KMS-11 (cell line): ENCODE measurements at regions not wholly inside any gene's neighbourhood (a gene's known extent, or its start where the extent isn't known, plus 50 kb on each side); places are given as distances from the start of the nearest gene placed in this dataset.
"Not testable (repeated sequence)": the region's sequence is repeated elsewhere in the genome, so short reads cannot be mapped to it uniquely, and the experiment has no call there.

Experiments
- H2AFZ ChIP-seq: fragments of 200-600 bp; sonication (generic); 2 replicates; pipeline ENCODE4 v1.6.1; 2016; ENCODE audit warnings: antibody characterized with exemption, mixed run types, low read depth
- H3K27ac ChIP-seq: fragments of 200-600 bp; sonication (generic); 2 replicates; pipeline ENCODE4 v1.6.1; 2016; ENCODE audit warnings: mild to moderate bottlenecking, mixed run types
- H3K27me3 ChIP-seq: fragments of 200-600 bp; sonication (generic); 2 replicates; pipeline ENCODE4 v1.6.1; 2017; ENCODE audit warnings: mild to moderate bottlenecking, low read depth, mixed run types, moderate library complexity; ENCODE audit not compliant: insufficient read depth
- H3K36me3 ChIP-seq: fragments of 200-600 bp; sonication (generic); 2 replicates; pipeline ENCODE4 v1.6.1; 2017; ENCODE audit warnings: mild to moderate bottlenecking, mixed run types; ENCODE audit not compliant: insufficient read depth
- H3K4me1 ChIP-seq: fragments of 200-600 bp; sonication (generic); 2 replicates; pipeline ENCODE4 v1.6.1; 2016; ENCODE audit warnings: mild to moderate bottlenecking, low read depth, mixed run types; ENCODE audit not compliant: poor library complexity, severe bottlenecking
- H3K4me2 ChIP-seq: fragments of 200-600 bp; sonication (generic); 2 replicates; pipeline ENCODE4 v1.7.0; 2016; ENCODE audit warnings: mild to moderate bottlenecking, mixed run types
- H3K4me3 ChIP-seq: fragments of 200-600 bp; sonication (generic); IDR thresholded peaks from 2 replicates; pipeline ENCODE4 v1.6.1; 2017; ENCODE audit warnings: low read depth, low read length, mixed read lengths; ENCODE audit not compliant: insufficient read depth
- H3K79me2 ChIP-seq: fragments of 200-600 bp; sonication (generic); 2 replicates; pipeline ENCODE4 v1.6.1; 2016; ENCODE audit warnings: low read depth, mixed run types; ENCODE audit not compliant: insufficient read depth
- H3K9ac ChIP-seq: fragments of 200-600 bp; sonication (generic); 2 replicates; pipeline ENCODE4 v1.6.1; 2016; ENCODE audit warnings: mild to moderate bottlenecking, mixed run types
- H4K20me1 ChIP-seq: fragments of 200-600 bp; sonication (generic); 2 replicates; pipeline ENCODE4 v1.6.1; 2016; ENCODE audit warnings: mild to moderate bottlenecking, mixed run types; ENCODE audit not compliant: insufficient read depth
- CTCF ChIP-seq: fragments of 200-600 bp; sonication (generic); conservative IDR thresholded peaks from 2 replicates; pipeline ENCODE4 v1.6.1; 2017; ENCODE audit warnings: low read depth, mild to moderate bottlenecking, antibody characterized with exemption, low read length, moderate library complexity, mixed read lengths

- no peaks in the 10 kb centered on the region for H4K20me1 ChIP-seq
- H3K4me1 ChIP-seq, result no peaks in the 10 kb centered on the region
- no peak overlapping the region for H3K4me2 ChIP-seq
- no peak overlapping the region for H3K9ac ChIP-seq
- no peaks in the 10 kb centered on the region for H3K27me3 ChIP-seq
- H2AFZ ChIP-seq, result no peak overlapping the region
- TF ChIP-seq CTCF, result no peak
- H3K79me2 ChIP-seq, result no peaks in the 10 kb centered on the region
- no peak overlapping the region for H3K4me3 ChIP-seq
- no peaks in the 10 kb centered on the region for H3K36me3 ChIP-seq
- H3K27ac ChIP-seq, result no peak overlapping the region
Measured at GRCh38 chr7:3177271-3177670, 123.8 kb upstream of the SDK1 start.

GRCh38 chr7:3179456-3179855, 121.6 kb upstream of the SDK1 start:
- Histone ChIP-seq H3K4me1 (no peaks in the 10 kb centered on the region), H2AFZ (no peak overlapping the region), H3K27ac (no peak overlapping the region), H3K4me3 (no peak overlapping the region), H3K79me2 (no peaks in the 10 kb centered on the region), H3K4me2 (no peak overlapping the region), H3K36me3 (no peaks in the 10 kb centered on the region), H3K27me3 (no peaks in the 10 kb centered on the region), H4K20me1 (no peaks in the 10 kb centered on the region), H3K9ac (no peak overlapping the region)
- TF ChIP-seq CTCF, result no peak

- Histone ChIP-seq H3K4me3 (no peak overlapping the region), H4K20me1 (no peaks in the 10 kb centered on the region), H3K9ac (no peak overlapping the region), H3K36me3 (no peaks in the 10 kb centered on the region), H3K79me2 (no peaks in the 10 kb centered on the region), H3K27me3 (no peaks in the 10 kb centered on the region), H3K4me2 (no peak overlapping the region), H3K27ac (no peak overlapping the region), H2AFZ (no peak overlapping the region), H3K4me1 (no peaks in the 10 kb centered on the region)
- no peak for TF ChIP-seq CTCF
Measured at GRCh38 chr7:3180604-3181003, 120.4 kb upstream of the SDK1 start.

- not testable (repeated sequence) for H3K4me2 ChIP-seq, H3K27me3 ChIP-seq, H3K79me2 ChIP-seq, H3K27ac ChIP-seq, H3K9ac ChIP-seq, H3K36me3 ChIP-seq, H4K20me1 ChIP-seq, H2AFZ ChIP-seq, H3K4me3 ChIP-seq, H3K4me1 ChIP-seq
Measured at GRCh38 chr7:3182055-3182454, 119.0 kb upstream of the SDK1 start.

GRCh38 chr7:3187444-3188040, 113.5 kb upstream of the SDK1 start:
- Histone ChIP-seq H3K36me3 (no peaks in the 10 kb centered on the region), H3K27me3 (no peaks in the 10 kb centered on the region), H3K27ac (no peak overlapping the region), H3K4me3 (no peak overlapping the region), H4K20me1 (no peaks in the 10 kb centered on the region), H3K4me1 (no peaks in the 10 kb centered on the region), H2AFZ (no peak overlapping the region), H3K4me2 (no peak overlapping the region), H3K79me2 (no peaks in the 10 kb centered on the region), H3K9ac (no peak overlapping the region)
- no peak for TF ChIP-seq CTCF
